GM12874 (cell line): ENCODE measurements at regions not wholly inside any gene's neighbourhood (a gene's known extent, or its start where the extent isn't known, plus 50 kb on each side); places are given as distances from the start of the nearest gene placed in this dataset.

Source experiments
- TF ChIP-seq, protein P1 (sequence below): IDR thresholded peaks from 2 replicates; pipeline ENCODE4 v1.5.1; 2011; ENCODE audit warnings: low read depth, mild to moderate bottlenecking, control low read depth, low read length, moderate library complexity; ENCODE audit not compliant: insufficient read depth

DNA sequence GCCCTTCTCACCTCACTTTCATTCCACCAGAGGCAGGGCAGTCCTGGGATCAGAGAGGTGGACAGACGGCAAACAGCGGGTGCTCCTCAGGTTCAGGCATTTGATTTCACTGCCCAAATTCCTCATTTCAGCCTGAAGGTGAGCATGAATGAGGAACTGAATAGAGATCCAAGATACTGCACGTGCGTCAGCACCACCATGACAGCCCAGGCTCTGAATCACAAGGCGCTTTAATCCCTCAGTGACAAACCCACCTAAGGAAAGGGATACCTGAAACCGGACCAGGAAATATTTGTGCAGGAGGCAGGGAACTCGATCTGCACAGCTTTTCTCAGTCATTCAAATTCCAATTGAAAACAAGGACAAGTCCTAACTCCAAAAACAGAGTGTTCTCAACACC lies 174.8 kb upstream of the HEY2 start:
- TF ChIP-seq, protein P1, sequence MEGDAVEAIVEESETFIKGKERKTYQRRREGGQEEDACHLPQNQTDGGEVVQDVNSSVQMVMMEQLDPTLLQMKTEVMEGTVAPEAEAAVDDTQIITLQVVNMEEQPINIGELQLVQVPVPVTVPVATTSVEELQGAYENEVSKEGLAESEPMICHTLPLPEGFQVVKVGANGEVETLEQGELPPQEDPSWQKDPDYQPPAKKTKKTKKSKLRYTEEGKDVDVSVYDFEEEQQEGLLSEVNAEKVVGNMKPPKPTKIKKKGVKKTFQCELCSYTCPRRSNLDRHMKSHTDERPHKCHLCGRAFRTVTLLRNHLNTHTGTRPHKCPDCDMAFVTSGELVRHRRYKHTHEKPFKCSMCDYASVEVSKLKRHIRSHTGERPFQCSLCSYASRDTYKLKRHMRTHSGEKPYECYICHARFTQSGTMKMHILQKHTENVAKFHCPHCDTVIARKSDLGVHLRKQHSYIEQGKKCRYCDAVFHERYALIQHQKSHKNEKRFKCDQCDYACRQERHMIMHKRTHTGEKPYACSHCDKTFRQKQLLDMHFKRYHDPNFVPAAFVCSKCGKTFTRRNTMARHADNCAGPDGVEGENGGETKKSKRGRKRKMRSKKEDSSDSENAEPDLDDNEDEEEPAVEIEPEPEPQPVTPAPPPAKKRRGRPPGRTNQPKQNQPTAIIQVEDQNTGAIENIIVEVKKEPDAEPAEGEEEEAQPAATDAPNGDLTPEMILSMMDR: no peak

DNA sequence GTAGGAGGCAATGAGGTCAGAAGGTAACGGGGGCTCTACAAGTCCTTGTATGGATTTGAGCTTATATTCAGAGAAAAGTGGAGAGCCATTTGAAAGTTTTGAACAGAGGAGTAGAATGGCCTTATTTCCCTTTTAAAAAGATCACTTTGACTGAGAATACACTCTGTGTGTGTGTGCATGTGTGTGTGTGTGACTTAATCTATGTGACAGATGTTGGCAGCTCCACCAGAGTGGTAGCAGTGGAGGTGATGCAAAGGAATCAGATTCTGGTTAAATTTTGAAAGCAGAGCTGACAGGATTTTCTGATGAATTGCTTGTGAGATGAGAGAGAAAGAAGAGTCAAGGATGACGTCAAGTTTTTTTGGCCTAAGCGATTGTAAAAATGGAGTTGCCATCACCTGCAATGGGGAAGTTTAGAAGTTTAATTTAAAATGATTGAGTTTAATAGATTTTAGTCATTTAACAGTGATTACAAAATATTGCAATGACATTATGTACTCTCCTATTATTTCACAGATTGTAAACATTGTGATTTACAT lies 172.2 kb upstream of the HEY2 start:
- TF ChIP-seq, protein P1: no peak

DNA sequence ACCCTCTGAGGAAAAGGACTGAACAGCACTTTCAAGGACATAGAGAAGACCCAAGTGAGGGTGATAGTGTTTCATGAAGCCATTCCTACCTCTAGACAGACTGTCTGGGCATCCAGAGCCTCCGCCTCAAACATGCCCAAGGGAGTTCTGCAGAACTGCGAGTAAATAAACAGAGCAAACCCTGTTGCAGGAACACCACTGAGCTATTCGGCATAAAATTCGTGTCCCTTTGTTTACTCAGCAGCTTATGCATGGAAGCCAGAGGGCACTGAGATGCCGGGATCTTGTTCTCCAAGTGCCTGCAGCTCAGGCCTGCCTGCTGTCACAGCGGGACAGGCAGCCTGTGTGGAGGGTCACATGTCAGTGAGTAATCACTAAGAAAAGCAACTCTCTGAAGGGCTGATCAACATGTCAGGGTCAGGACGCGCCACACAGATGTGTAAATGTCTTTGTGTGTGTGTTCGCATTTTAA lies 164.9 kb upstream of the HEY2 start:
- TF ChIP-seq, protein P1: no peak

DNA sequence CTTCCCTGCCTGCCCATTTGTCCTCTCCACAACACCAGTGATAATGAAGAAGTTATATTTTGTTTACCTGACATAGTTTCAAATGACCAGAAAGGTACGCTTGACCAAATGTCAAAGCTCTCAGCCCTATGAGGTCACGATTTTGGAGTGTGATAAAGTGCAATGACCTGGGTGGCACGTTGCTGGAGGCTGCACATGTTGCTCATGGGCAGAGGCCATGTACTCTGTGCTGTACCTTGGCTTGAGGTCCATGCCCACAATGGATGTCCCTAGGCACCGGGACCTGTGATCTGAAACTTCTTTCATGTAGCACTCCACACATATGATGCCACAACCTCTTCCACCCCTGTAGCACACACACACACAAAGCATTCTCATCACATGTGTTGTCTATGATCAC lies 164.0 kb upstream of the HEY2 start:
- TF ChIP-seq, protein P1: no peak

DNA sequence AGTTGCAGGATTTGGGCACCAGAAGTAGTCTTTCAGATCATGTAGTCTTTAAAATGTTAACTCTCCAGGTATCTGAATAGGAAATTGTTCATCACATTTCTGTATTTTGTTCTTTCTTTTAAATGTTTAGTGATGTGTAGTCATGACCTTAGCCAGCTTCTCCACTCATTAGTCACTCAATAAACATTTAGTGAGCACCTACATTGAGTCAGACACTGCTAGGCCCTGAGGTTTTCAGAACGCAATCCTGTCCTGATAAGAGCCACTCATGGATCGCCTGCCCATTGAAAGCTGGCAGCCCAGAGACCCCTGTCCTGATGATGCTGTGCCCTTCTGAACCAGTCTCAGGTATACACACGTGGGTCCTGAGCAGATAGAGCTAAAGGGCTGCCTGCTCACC lies 163.4 kb upstream of the HEY2 start:
- TF ChIP-seq, protein P1: no peak

DNA sequence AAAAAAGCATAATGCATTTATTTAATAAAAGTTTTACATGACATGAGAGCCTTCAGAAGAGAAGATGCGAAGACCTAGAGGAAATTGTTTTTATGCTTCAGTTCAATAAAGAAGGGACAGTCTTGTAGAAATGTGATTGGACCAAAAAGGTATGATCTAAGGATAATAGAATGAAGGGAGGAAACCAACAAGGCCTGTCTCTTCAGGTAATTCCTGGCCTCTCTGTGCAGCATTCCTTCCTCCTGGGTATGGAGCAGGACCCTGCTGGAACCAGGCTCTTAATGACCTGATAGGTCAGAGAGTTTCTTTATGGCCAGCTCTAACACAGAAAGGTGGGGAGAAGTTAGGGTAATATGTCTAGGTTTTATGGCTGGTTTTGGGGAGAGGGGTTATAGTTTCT lies 162.8 kb upstream of the HEY2 start:
- TF ChIP-seq, protein P1: no peak

DNA sequence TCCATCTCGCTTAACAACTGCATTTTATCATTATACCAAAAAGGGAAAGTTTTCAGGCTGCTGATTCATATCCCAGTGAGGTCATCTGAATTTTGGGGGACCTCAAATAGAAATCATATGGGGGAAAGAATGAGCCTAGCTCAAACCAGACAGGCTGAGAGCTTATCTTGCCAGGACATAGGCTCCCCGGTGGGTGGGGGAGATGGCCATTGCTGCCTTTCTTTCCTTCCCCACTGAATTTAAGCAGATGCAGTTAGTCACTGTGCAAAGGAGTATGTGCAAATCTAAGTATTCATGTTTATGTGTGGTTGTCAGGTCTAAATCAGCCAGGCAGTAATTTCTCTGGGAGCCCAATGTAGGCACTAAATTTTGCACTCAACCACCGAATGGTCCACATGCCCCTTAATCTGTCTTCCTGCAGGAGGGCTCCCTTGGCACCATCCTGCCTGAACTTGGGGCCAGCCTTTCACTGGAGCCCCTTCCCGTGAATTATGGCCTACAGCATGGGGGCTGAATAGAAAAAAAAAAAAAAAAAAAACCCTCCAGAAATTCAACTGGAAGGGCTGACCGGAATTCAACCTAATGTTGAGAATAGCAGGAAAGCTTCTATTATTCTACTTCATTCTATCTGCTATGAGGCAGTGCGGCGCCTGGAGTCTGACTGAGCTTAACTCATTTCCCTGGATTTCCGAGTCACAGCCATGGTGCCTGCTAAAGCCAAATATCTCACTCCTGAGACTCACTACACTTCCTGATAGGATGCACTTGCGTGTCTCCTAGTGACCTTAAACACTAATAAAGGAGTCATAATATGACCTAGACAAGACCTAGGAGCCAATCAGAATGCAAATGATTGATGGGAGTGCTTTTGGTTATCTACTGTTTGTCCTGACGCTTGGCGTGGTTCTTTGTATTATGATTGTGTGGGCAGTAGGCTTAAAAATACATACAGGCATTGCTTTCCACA lies 161.5 kb upstream of the HEY2 start:
- TF ChIP-seq, protein P1: no peak
